Tibial nerve (tissue), 4 donors: ENCODE measurements at regions not wholly inside any gene's neighbourhood (a gene's known extent, or its start where the extent isn't known, plus 50 kb on each side); places are given as distances from the start of the nearest gene placed in this dataset.
"Not testable (repeated sequence)": the region's sequence is repeated elsewhere in the genome, so short reads cannot be mapped to it uniquely, and the experiment has no call there.

Source experiments
- CTCF ChIP-seq, 5 experiments: fragments of 200-600 bp in 3 of 5; fragments of 450-650 bp in 2 of 5; sonication (generic) in 3 of 5; IDR thresholded peaks; one replicate each; pipeline ENCODE4 v1.5.1; 2016 to 2019; ENCODE audit warnings: antibody characterized with exemption in 5 of 5, mild to moderate bottlenecking in 3 of 5, moderate library complexity in 2 of 5
- EP300 ChIP-seq, 2 donors: sonication (generic); formaldehyde crosslinking; IDR thresholded peaks; one replicate each; pipeline ENCODE4 v1.6.1; 2017; ENCODE audit warnings: antibody characterized with exemption in 2 of 2, mild to moderate bottlenecking in 1 of 2
- POLR2A ChIP-seq, 2 donors: fragments of 450-650 bp; IDR thresholded peaks; one replicate each; pipeline ENCODE4 v1.6.1; 2017; ENCODE audit warnings: antibody characterized with exemption in 2 of 2, mild to moderate bottlenecking in 2 of 2, moderate library complexity in 2 of 2

DNA sequence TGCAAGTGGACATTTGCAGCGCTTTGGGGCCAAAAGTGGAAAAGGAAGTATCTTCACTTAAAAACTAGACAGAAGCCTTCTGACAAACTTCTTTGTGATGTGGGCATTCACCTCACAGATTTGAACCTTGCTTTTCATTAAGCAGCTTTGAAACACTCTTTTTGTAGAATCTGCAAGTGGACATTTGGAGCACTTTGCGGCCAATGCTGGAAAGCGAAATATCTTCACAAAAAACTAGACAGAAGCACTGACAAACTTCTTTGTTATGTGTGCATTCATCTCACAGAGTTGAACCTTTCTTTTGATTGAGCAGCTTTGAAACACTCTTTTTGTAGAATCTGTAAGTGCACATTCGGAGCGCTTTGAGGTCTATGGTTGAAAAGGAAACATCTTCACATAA lies 1365.9 kb upstream of the DEFB115 start:
- not testable (repeated sequence) for TF ChIP-seq POLR2A, CTCF, EP300 (IDR thresholded peaks at IDR 0.05)
